Psoas muscle (tissue), 7 donors: ENCODE measurements at regions not wholly inside any gene's neighbourhood (a gene's known extent, or its start where the extent isn't known, plus 50 kb on each side); places are given as distances from the start of the nearest gene placed in this dataset.
A peak's percentile ranks its signal among the peaks of the same experiment; 100 is the strongest.

Experiments
- ATAC-seq, 4 donors: fragments of 200-7000 bp; cut with Tn5 transposase; one replicate each; pipeline ENCODE4 v1.9.1; 2020; ENCODE audit warnings: moderate library complexity in 3 of 4, mild to moderate bottlenecking in 2 of 4
- DNase-seq, 2 donors: peaks; one replicate each; pipeline ENCODE4 v3.0.0-alpha.2; 2020
- H3K27ac ChIP-seq: fragments of 200-600 bp; one replicate; pipeline ENCODE4 v1.8.0; 2022
- H3K27me3 ChIP-seq, 3 donors: fragments of 200-600 bp in 1 of 3; one replicate each; pipeline versions ENCODE4 v1.6.1 to v1.8.0; 2013 to 2022; ENCODE audit warnings: low read length in 2 of 3, mild to moderate bottlenecking in 2 of 3, moderate library complexity in 1 of 3; ENCODE audit not compliant: insufficient read depth in 3 of 3
- H3K36me3 ChIP-seq, 2 donors: fragments of 200-600 bp in 1 of 2; one replicate each; pipeline versions ENCODE4 v1.6.1 to v1.8.0; 2013 to 2022; ENCODE audit warnings: low read depth in 1 of 2, mild to moderate bottlenecking in 1 of 2, moderate library complexity in 1 of 2; ENCODE audit not compliant: insufficient read depth in 1 of 2
- H3K4me1 ChIP-seq: fragments of 200-600 bp; one replicate; pipeline ENCODE4 v1.8.0; 2022
- H3K4me3 ChIP-seq: fragments of 200-600 bp; one replicate; pipeline ENCODE4 v1.8.0; 2022; ENCODE audit warnings: mild to moderate bottlenecking
- H3K9me3 ChIP-seq: fragments of 200-600 bp; one replicate; pipeline ENCODE4 v1.8.0; 2022
- CTCF ChIP-seq: fragments of 200-600 bp; IDR thresholded peaks from one replicate; pipeline ENCODE4 v1.8.0; 2022; ENCODE audit warnings: antibody characterized with exemption
- WGBS, 3 donors: extraction: QIAGEN DNeasy Blood & Tissue Kit; methylation state at CpG; one replicate each; pipeline versions ENCODE4 v1.1.6 to v1.1.7; 2013; 5-methylcytosine and 5-hydroxymethylcytosine counted together
- intact Hi-C, 2 donors: fragments of 100-400 bp; cut with DNase I; formaldehyde crosslinking; loops; one replicate each; pipeline versions ENCODE4 v1.11.0 to v1.14.2; 2022
- donor health status: healthy with polysubstance abuse.
- donor health status: DM: no; HTN: no; CAD: no; lungs with moderate emphysema.
- donor health status: Bipolar disorder and iron deficiency.
- donor health status: healthy.
- donor health status: DM: yes; HTN: yes; CAD: no.
- donor health status: DM: no; HTN: no; CAD: no.
- donor health status: DM: yes; HTN: yes; CAD: no.

- Histone ChIP-seq H3K4me1 (peaks cover under 1% of the 10 kb centered on the region), H3K4me3 (no peak overlapping the region), H3K27ac (no peak overlapping the region), H3K9me3 (no peaks in the 10 kb centered on the region), H3K36me3 (no peaks in the 10 kb centered on the region), H3K27me3 (no peaks in the 10 kb centered on the region)
- ATAC-seq (no peak), DNase-seq (no peak)
- WGBS, 3 donors, result 83 to 88% (median 85%) methylated on average over 8 of the region's 8 CpGs
- no peak for TF ChIP-seq CTCF
- intact Hi-C loops, result no loop called here
Observed at GRCh38 chr5:125713109-125713805, 710.0 kb upstream of the GRAMD2B start.

DNA sequence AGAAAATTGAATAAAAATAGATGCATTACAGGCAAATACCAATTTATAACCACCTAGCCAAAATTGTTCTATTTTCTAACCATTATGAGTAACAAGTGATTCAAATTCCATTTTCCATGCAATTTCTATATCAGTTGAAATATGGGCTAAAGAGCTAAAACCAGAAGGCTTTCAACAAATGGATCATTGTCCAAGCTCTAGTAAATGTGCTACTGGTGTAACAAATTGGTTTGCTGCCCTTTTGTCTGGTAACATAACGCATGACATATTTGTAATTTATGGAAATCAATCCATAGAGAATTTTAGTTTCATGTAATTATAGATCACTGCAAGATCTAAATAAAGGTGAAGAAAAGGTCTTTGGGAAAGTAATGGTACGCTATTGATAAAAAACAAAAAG lies 708.0 kb upstream of the GRAMD2B start:
- Histone ChIP-seq H3K9me3 (no peaks in the 10 kb centered on the region), H3K27me3 (no peaks in the 10 kb centered on the region), H3K36me3 (no peaks in the 10 kb centered on the region), H3K4me1 (peaks cover 4% of the 10 kb centered on the region), H3K27ac (no peak overlapping the region), H3K4me3 (no peak overlapping the region)
- TF ChIP-seq CTCF, result no peak
- WGBS, 3 donors, result 61 to 89% (median 69%) methylated on average over 2 of the region's 2 CpGs
- intact Hi-C loops, result no loop called here
- DNase-seq (no peak), ATAC-seq (no peak)

DNA sequence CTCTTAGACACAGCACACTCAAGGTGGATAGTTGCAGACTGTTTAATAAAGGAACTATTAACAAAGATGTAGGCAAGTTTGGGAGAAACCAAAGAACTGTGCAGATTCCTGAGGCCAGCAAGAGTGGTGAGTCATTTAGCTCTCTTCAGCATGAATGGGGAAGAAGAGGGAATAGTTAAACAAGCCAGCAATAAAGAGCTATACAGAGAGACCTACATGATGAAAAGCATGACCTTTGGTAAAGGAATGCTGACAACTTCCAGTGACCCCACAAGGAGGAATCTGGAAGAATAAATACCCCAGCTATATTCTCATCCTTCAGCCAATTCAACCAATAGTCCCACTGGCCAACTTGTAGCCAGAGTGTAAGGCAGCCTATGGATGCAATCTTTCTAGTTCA lies 706.0 kb upstream of the GRAMD2B start:
- Histone ChIP-seq H3K9me3 (no peaks in the 10 kb centered on the region), H3K4me3 (no peak overlapping the region), H3K4me1 (peaks cover 4% of the 10 kb centered on the region), H3K27me3 (no peaks in the 10 kb centered on the region), H3K27ac (no peak overlapping the region), H3K36me3 (no peaks in the 10 kb centered on the region)
- ATAC-seq (no peak), DNase-seq (no peak)
- intact Hi-C loops, result no loop called here
- TF ChIP-seq CTCF, result no peak

GRCh38 chr5:125719681-125720347 lies 703.4 kb upstream of the GRAMD2B start:
- intact Hi-C loops, result no loop called here
- Histone ChIP-seq H3K9me3 (no peaks in the 10 kb centered on the region), H3K4me3 (peak overlapping the region; percentile 16), H3K27me3 (no peaks in the 10 kb centered on the region), H3K27ac (peak overlapping the region; percentile 56), H3K4me1 (peaks cover 4% of the 10 kb centered on the region), H3K36me3 (no peaks in the 10 kb centered on the region)
- DNase-seq (no peak), ATAC-seq (peak in 3 of 4 donors; percentile 68 to 90 (median 85))
- WGBS, 3 donors, result 21 to 35% (median 23%) methylated on average over 9 of the region's 9 CpGs
- no peak for TF ChIP-seq CTCF

DNA sequence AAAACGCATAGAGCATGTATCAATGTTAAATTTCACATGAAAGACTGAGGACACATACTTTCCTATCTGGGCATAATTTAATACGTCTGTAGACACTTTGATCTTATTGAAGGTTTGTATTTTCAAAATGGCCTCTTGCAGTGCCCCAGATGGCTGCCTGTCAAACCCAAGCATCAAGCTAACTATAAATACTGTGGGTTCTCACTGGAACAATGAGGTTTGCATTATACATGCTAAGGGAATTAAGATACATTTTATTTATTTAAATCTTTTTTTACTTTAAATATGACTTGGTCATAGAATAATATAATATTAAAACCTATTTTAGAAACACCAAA lies 702.9 kb upstream of the GRAMD2B start:
- Histone ChIP-seq H3K4me3 (no peak overlapping the region), H3K9me3 (no peaks in the 10 kb centered on the region), H3K36me3 (no peaks in the 10 kb centered on the region), H3K27ac (peak overlapping the region; percentile 56), H3K27me3 (no peaks in the 10 kb centered on the region), H3K4me1 (peaks cover 4% of the 10 kb centered on the region)
- no peak for TF ChIP-seq CTCF
- ATAC-seq, result peak in 1 of 4 donors; percentile 59
- intact Hi-C loops, result no loop called here
- DNase-seq, result no peak
- 36 to 56% (median 40%) methylated on average over 2 of the region's 2 CpGs for WGBS, 3 donors
